A549 (cell line): ENCODE measurements at regions not wholly inside any gene's neighbourhood (a gene's known extent, or its start where the extent isn't known, plus 50 kb on each side); places are given as distances from the start of the nearest gene placed in this dataset.

Experiments used
- ATAC-seq, 2 experiments: fragments of 200-7000 bp in 1 of 2; fragments of >200 bp in 1 of 2; cut with Nextera tagmentation in 1 of 2; cut with Tn5 transposase in 1 of 2; 3 replicates each; pipeline versions ENCODE4 v1.8.0 to v1.9.1; 2018 to 2020; ENCODE audit warnings: mild to moderate bottlenecking in 1 of 2, moderate library complexity in 1 of 2
- CTCF ChIA-PET: fragments of 300-600 bp; sonication (Branson Sonifier 250); formaldehyde crosslinking; extraction: SDS; loops from one replicate; lab custom pipeline; 2021; ENCODE audit warnings: antibody characterized with exemption, inconsistent platforms; lab: Yijun Ruan, JAX
- POLR2A ChIA-PET: fragments of 350-600 bp; formaldehyde crosslinking; extraction: SDS; loops from one replicate; lab custom pipeline; 2021; ENCODE audit warnings: antibody characterized with exemption, inconsistent platforms; lab: Yijun Ruan, JAX
- DNase-seq, 2 experiments: peaks; one replicate each; pipeline versions ENCODE4 v3.0.0 to v3.0.0-alpha.2; 2011 to 2016; ENCODE audit warnings: low read depth in 1 of 2, low spot score in 1 of 2
- FAIRE-seq: peaks from 2 replicates; lab custom pipeline; 2011; peaks lifted over from hg19 to GRCh38; lab: Jason Lieb, UNC
- H3K27ac ChIP-seq, 2 experiments: fragments of >200 bp; sonication (Bioruptor Twin); formaldehyde crosslinking; 3 replicates each; pipeline ENCODE4 v1.5.1; 2016 to 2017
- H3K4me1 ChIP-seq: fragments of >200 bp; sonication (Bioruptor Twin); formaldehyde crosslinking; 3 replicates; pipeline ENCODE4 v1.6.1; 2016
- H3K4me2 ChIP-seq: fragments of >200 bp; sonication (Bioruptor Twin); formaldehyde crosslinking; 3 replicates; pipeline ENCODE4 v1.6.1; 2016
- H3K4me3 ChIP-seq: fragments of >200 bp; sonication (Bioruptor Twin); formaldehyde crosslinking; 3 replicates; pipeline ENCODE4 v1.5.1; 2016
- H3K9me3 ChIP-seq: fragments of >200 bp; sonication (Bioruptor Twin); formaldehyde crosslinking; 3 replicates; pipeline ENCODE4 v1.6.1; 2016
- BCL3 ChIP-seq: fragments of >200 bp; sonication (Bioruptor Twin); formaldehyde crosslinking; IDR thresholded peaks from 3 replicates; pipeline ENCODE4 v1.6.1; 2016
- BHLHE40 ChIP-seq: IDR thresholded peaks from 2 replicates; pipeline ENCODE4 v1.6.1; 2012; ENCODE audit warnings: low read depth, low read length, inconsistent platforms
- CBX2 ChIP-seq: fragments of 200-600 bp; sonication (generic); IDR thresholded peaks from 2 replicates; pipeline ENCODE4 v1.6.1; 2016; ENCODE audit warnings: low read depth, mild to moderate bottlenecking, borderline replicate concordance
- EHF ChIP-seq: fragments of 250-450 bp; sonication (Bioruptor Pico); IDR thresholded peaks from 2 replicates; pipeline ENCODE4 v1.5.0; 2020; ENCODE audit warnings: mild to moderate bottlenecking
- EP300 ChIP-seq, 2 experiments: fragments of >200 bp; sonication (Bioruptor Twin); formaldehyde crosslinking; IDR thresholded peaks; 2 replicates in 1 of 2; 3 replicates in 1 of 2; pipeline ENCODE4 v1.6.1; 2016 to 2017
- ESRRA ChIP-seq: fragments of 150-350 bp; IDR thresholded peaks from 2 replicates; pipeline ENCODE4 v1.6.1; 2014; ENCODE audit warnings: mild to moderate bottlenecking, low read length, borderline replicate concordance
- FOSL2 ChIP-seq, 2 experiments: fragments of 450-650 bp in 1 of 2; fragments of >200 bp in 1 of 2; sonication (Bioruptor Twin) in 1 of 2; formaldehyde crosslinking; IDR thresholded peaks; 2 replicates each; pipeline versions ENCODE4 v1.5.0 to v1.6.1; 2016 to 2020; ENCODE audit warnings: mild to moderate bottlenecking in 1 of 2, moderate library complexity in 1 of 2
- GATA3 ChIP-seq: IDR thresholded peaks from 2 replicates; pipeline ENCODE4 v1.6.1; 2012; ENCODE audit warnings: borderline replicate concordance
- HDAC2 ChIP-seq: fragments of 200-600 bp; sonication (generic); IDR thresholded peaks from 2 replicates; pipeline ENCODE4 v1.6.1; 2016
- HOXB13 ChIP-seq: fragments of 250-450 bp; sonication (Bioruptor Pico); IDR thresholded peaks from 2 replicates; pipeline ENCODE4 v1.5.0; 2020; ENCODE audit warnings: low read depth, mild to moderate bottlenecking, moderate library complexity
- JUNB ChIP-seq: fragments of >200 bp; sonication (Bioruptor Twin); formaldehyde crosslinking; IDR thresholded peaks from 2 replicates; pipeline ENCODE4 v1.6.1; 2016
- KDM1A ChIP-seq: fragments of 200-600 bp; sonication (generic); IDR thresholded peaks from 2 replicates; pipeline ENCODE4 v1.6.1; 2016; ENCODE audit warnings: low read depth, mild to moderate bottlenecking
- KDM5A ChIP-seq: fragments of 200-600 bp; sonication (generic); IDR thresholded peaks from 2 replicates; pipeline ENCODE4 v1.6.1; 2016; ENCODE audit warnings: antibody characterized with exemption, mild to moderate bottlenecking
- PHF8 ChIP-seq: fragments of 200-600 bp; sonication (generic); IDR thresholded peaks from 2 replicates; pipeline ENCODE4 v1.6.1; 2016; ENCODE audit warnings: low read depth, mild to moderate bottlenecking, antibody characterized with exemption, moderate library complexity, borderline replicate concordance
- POLR2A ChIP-seq: IDR thresholded peaks from 2 replicates; pipeline ENCODE4 v1.6.1; 2012; ENCODE audit warnings: mild to moderate bottlenecking, low read length
- POLR2AphosphoS2 ChIP-seq: conservative IDR thresholded peaks from 2 replicates; pipeline ENCODE4 v1.6.1; 2012; ENCODE audit warnings: low read length, improper control_type of control experiment, inconsistent platforms
- RAD21 ChIP-seq, 2 experiments: fragments of >200 bp in 1 of 2; sonication (Bioruptor Twin) in 1 of 2; formaldehyde crosslinking in 1 of 2; IDR thresholded peaks in 1 of 2; conservative IDR thresholded peaks in 1 of 2; 2 replicates in 1 of 2; 3 replicates in 1 of 2; pipeline ENCODE4 v1.6.1; 2012 to 2018; ENCODE audit warnings: inconsistent platforms in 1 of 2
- RFX5 ChIP-seq: fragments of 450-650 bp; IDR thresholded peaks from 2 replicates; pipeline ENCODE4 v1.7.1; 2014; ENCODE audit warnings: antibody characterized with exemption, mild to moderate bottlenecking, moderate library complexity
- SMC3 ChIP-seq: fragments of >200 bp; sonication (Bioruptor Twin); formaldehyde crosslinking; IDR thresholded peaks from 3 replicates; pipeline ENCODE4 v1.6.1; 2018; ENCODE audit warnings: inconsistent platforms
- SREBF2 ChIP-seq: fragments of 450-650 bp; IDR thresholded peaks from 2 replicates; pipeline ENCODE4 v1.6.1; 2014; ENCODE audit warnings: mild to moderate bottlenecking, moderate library complexity
- TP53 ChIP-seq: fragments of 250-450 bp; sonication (Bioruptor Pico); IDR thresholded peaks from 2 replicates; pipeline ENCODE4 v1.5.0; 2021; ENCODE audit warnings: mild to moderate bottlenecking, moderate library complexity
- ZNF302 ChIP-seq: fragments of 250-450 bp; sonication (Bioruptor Pico); IDR thresholded peaks from 2 replicates; pipeline ENCODE4 v1.9.0; 2021; ENCODE audit warnings: inconsistent platforms, mild to moderate bottlenecking, moderate library complexity
- ZSCAN20 ChIP-seq: fragments of 250-450 bp; sonication (Bioruptor Pico); IDR thresholded peaks from 2 replicates; pipeline ENCODE4 v1.8.0; 2022; ENCODE audit warnings: mild to moderate bottlenecking, moderate library complexity
- WGBS: methylation state at CpG from one replicate; pipeline ENCODE4 v1.1.6; 2017; ENCODE audit errors: missing lambda C conversion rate; 5-methylcytosine and 5-hydroxymethylcytosine counted together
- TF ChIP-seq, protein P1 (sequence below): fragments of 450-650 bp; IDR thresholded peaks from 2 replicates; pipeline ENCODE4 v1.6.1; 2014; ENCODE audit warnings: antibody characterized with exemption
- TF ChIP-seq, protein P2 (sequence below): fragments of 250-450 bp; sonication (Bioruptor Pico); IDR thresholded peaks from 2 replicates; pipeline ENCODE4 v1.5.0; 2021; ENCODE audit warnings: mild to moderate bottlenecking, moderate library complexity, borderline replicate concordance
- TF ChIP-seq, protein P3 (sequence below): fragments of 200-600 bp; sonication (generic); IDR thresholded peaks from 2 replicates; pipeline ENCODE4 v1.6.1; 2016; ENCODE audit warnings: antibody characterized with exemption, mild to moderate bottlenecking, moderate library complexity

GRCh38 chr11:29319210-29319609 is 697.6 kb downstream of the KCNA4 start:
- WGBS, result 90% methylated on average over 1 of the region's 1 CpG
- no peaks in the 10 kb centered on the region; the same call in 2 of the 3 replicates for H3K9me3 ChIP-seq
- TF ChIP-seq POLR2A, result no peak
- TF ChIP-seq SMC3, result no peak
- no peak for TF ChIP-seq PHF8
- no peak for TF ChIP-seq BCL3
- TF ChIP-seq BHLHE40, result no peak
- TF ChIP-seq KDM5A, result no peak
- no peak for TF ChIP-seq RFX5
- TF ChIP-seq POLR2AphosphoS2, result no peak
- TF ChIP-seq CBX2, result no peak
- TF ChIP-seq ESRRA, result no peak
- TF ChIP-seq HDAC2, result no peak
- no peak for TF ChIP-seq RAD21 (conservative IDR thresholded peaks at IDR 0.05 in 1 of 2, IDR thresholded peaks at IDR 0.05 in 1 of 2)
- TF ChIP-seq EHF (CRISPR knock-in tag), result no peak
- TF ChIP-seq ZSCAN20, result no peak
- TF ChIP-seq HOXB13 (CRISPR knock-in tag), result no peak
- TF ChIP-seq FOSL2 (IDR thresholded peaks at IDR 0.05), result no peak
- no peak for TF ChIP-seq FOSL2 (CRISPR knock-in tag; IDR thresholded peaks at IDR 0.05)
- no peak for TF ChIP-seq KDM1A
- TF ChIP-seq, protein P1, sequence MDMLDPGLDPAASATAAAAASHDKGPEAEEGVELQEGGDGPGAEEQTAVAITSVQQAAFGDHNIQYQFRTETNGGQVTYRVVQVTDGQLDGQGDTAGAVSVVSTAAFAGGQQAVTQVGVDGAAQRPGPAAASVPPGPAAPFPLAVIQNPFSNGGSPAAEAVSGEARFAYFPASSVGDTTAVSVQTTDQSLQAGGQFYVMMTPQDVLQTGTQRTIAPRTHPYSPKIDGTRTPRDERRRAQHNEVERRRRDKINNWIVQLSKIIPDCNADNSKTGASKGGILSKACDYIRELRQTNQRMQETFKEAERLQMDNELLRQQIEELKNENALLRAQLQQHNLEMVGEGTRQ, result no peak
- TF ChIP-seq, all 56 proteins: peak for 0
- Histone ChIP-seq H3K27ac (peak overlapping the region in 1 of 2 experiments; percentile 64; a peak in 3 of 6 replicates), H3K4me2 (no peak overlapping the region), H3K4me3 (no peak overlapping the region), H3K4me1 (peaks cover 25% of the 10 kb centered on the region; the same call in 2 of the 3 replicates)
- ChIA-PET CTCF (interaction anchor here (4.0 kb wide), 1 partner anchor 10 kb away, joined by 17 read pairs; no protein-coding TSS in a partner anchor), POLR2A (no interaction called here)
- ATAC-seq (no peak), FAIRE-seq (no peak), DNase-seq (no peak)

GRCh38 chr11:29318134-29318845 is 698.5 kb downstream of the KCNA4 start:
- Histone ChIP-seq H3K4me2 (peak overlapping the region; percentile 42), H3K4me1 (peaks cover 25% of the 10 kb centered on the region; the same call in 2 of the 3 replicates), H3K9me3 (no peaks in the 10 kb centered on the region; the same call in 2 of the 3 replicates), H3K27ac (peak overlapping the region; percentile 34 to 64; a peak in 4 of 6 replicates), H3K4me3 (no peak overlapping the region)
- POLR2A ChIA-PET, result no interaction called here
- CTCF ChIA-PET, result interaction anchor here (4.0 kb wide), 1 partner anchor 11 kb away, joined by 17 read pairs; no protein-coding TSS in a partner anchor
- DNase-seq (peak in 1 of 2 experiments; percentile 33), FAIRE-seq (peak; percentile 65), ATAC-seq (peak in 1 of 2 experiments; percentile 52; a peak in 2 of 6 replicates)
- 51% methylated on average over 3 of the region's 3 CpGs for WGBS
- peak; percentile 45; the same call in 1 of the 2 replicates for TF ChIP-seq GATA3
- 0 out of 2 replicates have a peak, but pooled peaks have one; percentile 17 for TF ChIP-seq JUNB
- TF ChIP-seq TP53, result no peak

GRCh38 chr11:29317694-29318093 is 699.1 kb downstream of the KCNA4 start:
- CTCF ChIA-PET, result interaction anchor here (4.0 kb wide), 1 partner anchor 12 kb away, joined by 17 read pairs; no protein-coding TSS in a partner anchor
- Histone ChIP-seq H3K27ac (peak overlapping the region; percentile 4 to 64; a peak in 4 of 6 replicates), H3K4me2 (peak overlapping the region; percentile 42)
- TF ChIP-seq RAD21 (conservative IDR thresholded peaks at IDR 0.05 in 1 of 2, IDR thresholded peaks at IDR 0.05 in 1 of 2), result no peak
- no peak for TF ChIP-seq POLR2A
- no peak for TF ChIP-seq GATA3
- no peak for TF ChIP-seq KDM5A
- no peak for TF ChIP-seq SREBF2
- no peak for TF ChIP-seq EP300 (IDR thresholded peaks at IDR 0.05)
- TF ChIP-seq, protein P2, sequence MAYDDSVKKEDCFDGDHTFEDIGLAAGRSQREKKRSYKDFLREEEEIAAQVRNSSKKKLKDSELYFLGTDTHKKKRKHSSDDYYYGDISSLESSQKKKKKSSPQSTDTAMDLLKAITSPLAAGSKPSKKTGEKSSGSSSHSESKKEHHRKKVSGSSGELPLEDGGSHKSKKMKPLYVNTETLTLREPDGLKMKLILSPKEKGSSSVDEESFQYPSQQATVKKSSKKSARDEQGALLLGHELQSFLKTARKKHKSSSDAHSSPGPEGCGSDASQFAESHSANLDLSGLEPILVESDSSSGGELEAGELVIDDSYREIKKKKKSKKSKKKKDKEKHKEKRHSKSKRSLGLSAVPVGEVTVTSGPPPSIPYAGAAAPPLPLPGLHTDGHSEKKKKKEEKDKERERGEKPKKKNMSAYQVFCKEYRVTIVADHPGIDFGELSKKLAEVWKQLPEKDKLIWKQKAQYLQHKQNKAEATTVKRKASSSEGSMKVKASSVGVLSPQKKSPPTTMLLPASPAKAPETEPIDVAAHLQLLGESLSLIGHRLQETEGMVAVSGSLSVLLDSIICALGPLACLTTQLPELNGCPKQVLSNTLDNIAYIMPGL (CRISPR knock-in tag), result no peak
- TF ChIP-seq ZNF302 (CRISPR knock-in tag), result no peak
- TF ChIP-seq, protein P3, sequence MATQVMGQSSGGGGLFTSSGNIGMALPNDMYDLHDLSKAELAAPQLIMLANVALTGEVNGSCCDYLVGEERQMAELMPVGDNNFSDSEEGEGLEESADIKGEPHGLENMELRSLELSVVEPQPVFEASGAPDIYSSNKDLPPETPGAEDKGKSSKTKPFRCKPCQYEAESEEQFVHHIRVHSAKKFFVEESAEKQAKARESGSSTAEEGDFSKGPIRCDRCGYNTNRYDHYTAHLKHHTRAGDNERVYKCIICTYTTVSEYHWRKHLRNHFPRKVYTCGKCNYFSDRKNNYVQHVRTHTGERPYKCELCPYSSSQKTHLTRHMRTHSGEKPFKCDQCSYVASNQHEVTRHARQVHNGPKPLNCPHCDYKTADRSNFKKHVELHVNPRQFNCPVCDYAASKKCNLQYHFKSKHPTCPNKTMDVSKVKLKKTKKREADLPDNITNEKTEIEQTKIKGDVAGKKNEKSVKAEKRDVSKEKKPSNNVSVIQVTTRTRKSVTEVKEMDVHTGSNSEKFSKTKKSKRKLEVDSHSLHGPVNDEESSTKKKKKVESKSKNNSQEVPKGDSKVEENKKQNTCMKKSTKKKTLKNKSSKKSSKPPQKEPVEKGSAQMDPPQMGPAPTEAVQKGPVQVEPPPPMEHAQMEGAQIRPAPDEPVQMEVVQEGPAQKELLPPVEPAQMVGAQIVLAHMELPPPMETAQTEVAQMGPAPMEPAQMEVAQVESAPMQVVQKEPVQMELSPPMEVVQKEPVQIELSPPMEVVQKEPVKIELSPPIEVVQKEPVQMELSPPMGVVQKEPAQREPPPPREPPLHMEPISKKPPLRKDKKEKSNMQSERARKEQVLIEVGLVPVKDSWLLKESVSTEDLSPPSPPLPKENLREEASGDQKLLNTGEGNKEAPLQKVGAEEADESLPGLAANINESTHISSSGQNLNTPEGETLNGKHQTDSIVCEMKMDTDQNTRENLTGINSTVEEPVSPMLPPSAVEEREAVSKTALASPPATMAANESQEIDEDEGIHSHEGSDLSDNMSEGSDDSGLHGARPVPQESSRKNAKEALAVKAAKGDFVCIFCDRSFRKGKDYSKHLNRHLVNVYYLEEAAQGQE, result no peak

More at GRCh38 chr11:29317694-29318093, 699.1 kb downstream of the KCNA4 start:
- DNase-seq (no peak), ATAC-seq (no peak), FAIRE-seq (no peak)
- WGBS, result 65% methylated on average over 4 of the region's 4 CpGs
- POLR2A ChIA-PET, result no interaction called here
- H3K9me3 ChIP-seq, result no peaks in the 10 kb centered on the region
- H3K4me3 ChIP-seq, result no peak overlapping the region
- peaks cover 25% of the 10 kb centered on the region; the same call in 2 of the 3 replicates for H3K4me1 ChIP-seq
